ENCODE measurements at regions not wholly inside any gene's neighbourhood (a gene's known extent, or its start where the extent isn't known, plus 50 kb on each side); places are given as distances from the start of the nearest gene placed in this dataset.
A peak's percentile ranks its signal among the peaks of the same experiment; 100 is the strongest.

DNA sequence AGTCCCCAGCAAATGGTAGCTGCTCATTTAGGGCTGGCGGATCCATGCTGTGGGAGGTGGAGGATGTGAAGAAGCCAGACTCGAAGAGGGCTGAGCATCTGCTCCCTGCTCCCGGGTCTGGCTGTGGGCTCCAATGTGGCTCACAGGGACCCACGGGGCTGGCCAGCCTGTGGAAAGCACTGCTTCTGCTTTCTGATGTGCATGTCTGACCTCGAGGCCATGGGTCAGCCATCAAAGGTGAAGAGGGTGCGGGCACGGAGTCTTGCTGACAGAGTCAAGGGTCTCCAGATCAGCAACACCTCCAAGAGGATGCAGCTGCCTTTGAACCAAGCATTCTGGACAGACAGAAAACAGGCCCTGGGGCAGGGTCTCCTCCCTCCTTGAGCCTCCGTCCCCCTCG, 178.2 kb downstream of the INHBB start:
- Histone ChIP-seq H3K4me3 (no peak overlapping the region), H3F3A (ENCODE audit: low read depth) (no peaks in the 10 kb centered on the region), H3K79me2 (ENCODE audit: low read depth) (no peaks in the 10 kb centered on the region), H3K36me3 (no peaks in the 10 kb centered on the region), H3K9me3 (ENCODE audit: low read depth) (no peaks in the 10 kb centered on the region), H3K9ac (no peak overlapping the region), H4K20me1 (ENCODE audit: low read depth) (no peaks in the 10 kb centered on the region), H3K27ac (no peak overlapping the region), H2AFZ (replicated peaks) (no peak overlapping the region), H3K27me3 (peaks cover 42% of the 10 kb centered on the region), H3K4me2 (no peak overlapping the region), H3K4me1 (peaks cover 7% of the 10 kb centered on the region)
- Mint-ChIP-seq H3K27me3 (ENCODE audit: insufficient read depth, low read depth) (peaks cover 33% of the 10 kb centered on the region), H3K27ac (no peak overlapping the region), H3K9me3 (no peaks in the 10 kb centered on the region), H3K4me1 (peaks cover 50% of the 10 kb centered on the region), H3K4me3 (no peak overlapping the region), H3K36me3 (no peaks in the 10 kb centered on the region)
- no peak for DNase-seq (ENCODE audit: low spot score)
- TF ChIP-seq CTCF (IDR thresholded peaks at IDR 0.05) = no peak
- TF ChIP-seq EZH2 (IDR thresholded peaks at IDR 0.05) = no peak
- TF ChIP-seq EZH2phosphoT487 (IDR thresholded peaks at IDR 0.05) = no peak

DNA sequence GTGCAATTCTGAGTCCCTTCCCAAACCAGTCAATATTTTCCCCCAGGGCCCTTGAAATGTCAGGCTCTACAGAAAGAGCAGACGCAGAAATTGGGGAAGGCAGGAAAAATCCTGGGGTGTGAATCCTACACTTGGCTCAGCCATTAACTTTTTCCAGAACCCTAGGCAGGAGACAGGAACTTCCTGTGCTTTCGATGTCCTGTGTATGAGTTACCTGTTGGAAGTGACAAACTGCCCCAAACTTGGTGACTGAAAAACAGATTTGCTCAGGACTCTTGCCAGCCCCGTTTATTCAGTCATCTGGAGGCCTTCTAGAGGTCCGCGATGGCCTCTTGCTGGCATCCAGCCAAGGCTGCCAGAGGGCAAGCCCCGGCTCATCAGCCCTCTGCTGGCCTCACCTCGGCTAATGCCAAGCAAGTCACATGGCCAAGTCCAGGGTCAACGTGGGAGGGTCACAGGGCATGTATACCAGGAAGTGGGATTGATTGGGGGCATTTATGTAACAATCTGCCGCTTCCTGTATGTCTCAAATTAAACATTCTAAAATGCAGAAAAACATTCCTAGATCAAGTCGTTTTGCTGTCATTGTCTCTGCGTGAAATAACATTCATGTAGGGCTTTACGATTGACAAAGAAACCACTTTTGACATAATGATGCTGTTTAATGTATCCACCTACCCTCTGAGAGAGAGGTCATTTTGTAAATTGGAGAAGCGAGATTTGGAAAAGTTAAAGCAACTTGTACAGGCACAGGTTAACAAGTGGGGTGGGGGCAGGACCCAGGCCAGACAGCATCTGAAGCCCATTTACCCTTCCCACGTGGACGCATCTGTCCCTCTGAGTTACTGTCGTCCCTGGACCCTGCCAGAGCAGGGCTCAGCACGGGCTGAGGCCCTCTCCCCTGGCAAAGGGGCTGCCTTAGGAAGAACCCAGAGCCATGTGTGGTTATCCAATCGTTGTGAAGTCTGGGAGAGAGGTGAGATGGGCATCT, 179.4 kb downstream of the INHBB start:
- no peaks in the 10 kb centered on the region for H3K9me3 Mint-ChIP-seq
- Histone ChIP-seq H3K79me2 (ENCODE audit: low read depth) (no peaks in the 10 kb centered on the region), H3K4me1 (peaks cover 7% of the 10 kb centered on the region), H3K4me2 (no peak overlapping the region), H3F3A (ENCODE audit: low read depth) (no peaks in the 10 kb centered on the region), H2AFZ (replicated peaks) (no peak overlapping the region), H4K20me1 (ENCODE audit: low read depth) (no peaks in the 10 kb centered on the region), H3K9me3 (ENCODE audit: low read depth) (no peaks in the 10 kb centered on the region), H3K4me3 (no peak overlapping the region), H3K27me3 (peaks cover 43% of the 10 kb centered on the region), H3K36me3 (no peaks in the 10 kb centered on the region), H3K27ac (no peak overlapping the region), H3K9ac (no peak overlapping the region)
- H3K4me3 Mint-ChIP-seq = no peak overlapping the region
- no peaks in the 10 kb centered on the region for H3K36me3 Mint-ChIP-seq
- peaks cover 50% of the 10 kb centered on the region for H3K4me1 Mint-ChIP-seq
- H3K27ac Mint-ChIP-seq = no peak overlapping the region
- peaks cover 33% of the 10 kb centered on the region for H3K27me3 Mint-ChIP-seq (ENCODE audit: insufficient read depth, low read depth)
- TF ChIP-seq EZH2phosphoT487 (IDR thresholded peaks at IDR 0.05) (no peak), CTCF (IDR thresholded peaks at IDR 0.05) (no peak), EZH2 (IDR thresholded peaks at IDR 0.05) (no peak)
- DNase-seq (ENCODE audit: low spot score) = no peak

- Histone ChIP-seq H3K4me3 (no peak overlapping the region), H2AFZ (replicated peaks) (no peak overlapping the region), H3K36me3 (no peaks in the 10 kb centered on the region), H3K4me1 (peaks cover 7% of the 10 kb centered on the region), H3K4me2 (peak overlapping the region; percentile 24), H3K27ac (no peak overlapping the region), H3K27me3 (peaks cover 43% of the 10 kb centered on the region), H3K9me3 (ENCODE audit: low read depth) (no peaks in the 10 kb centered on the region), H3K79me2 (ENCODE audit: low read depth) (no peaks in the 10 kb centered on the region), H3F3A (ENCODE audit: low read depth) (no peaks in the 10 kb centered on the region), H4K20me1 (ENCODE audit: low read depth) (no peaks in the 10 kb centered on the region), H3K9ac (no peak overlapping the region)
- DNase-seq (ENCODE audit: low spot score) = peak; percentile 37
- H3K27me3 Mint-ChIP-seq (ENCODE audit: insufficient read depth, low read depth) = peaks cover 27% of the 10 kb centered on the region
- peaks cover 45% of the 10 kb centered on the region for H3K4me1 Mint-ChIP-seq
- no peak overlapping the region for H3K27ac Mint-ChIP-seq
- TF ChIP-seq CTCF (IDR thresholded peaks at IDR 0.05) = no peak
- no peak for TF ChIP-seq EZH2 (IDR thresholded peaks at IDR 0.05)
- no peak for TF ChIP-seq EZH2phosphoT487 (IDR thresholded peaks at IDR 0.05)
- no peaks in the 10 kb centered on the region for H3K36me3 Mint-ChIP-seq
- peaks cover 4% of the 10 kb centered on the region for H3K9me3 Mint-ChIP-seq
- H3K4me3 Mint-ChIP-seq = no peak overlapping the region
Measured at GRCh38 chr2:120526047-120526562, 180.2 kb downstream of the INHBB start.
